AG04449 (cell line): ENCODE measurements at regions not wholly inside any gene's neighbourhood (a gene's known extent, or its start where the extent isn't known, plus 50 kb on each side); places are given as distances from the start of the nearest gene placed in this dataset.

Experiments used
- CTCF ChIA-PET: fragments of 350-600 bp; formaldehyde crosslinking; extraction: SDS; loops from one replicate; lab custom pipeline; 2021; ENCODE audit warnings: antibody characterized with exemption; lab: Yijun Ruan, JAX
- POLR2A ChIA-PET: fragments of 400-600, 350-600 bp; formaldehyde crosslinking; extraction: SDS; loops from one replicate; lab custom pipeline; 2020; ENCODE audit warnings: antibody characterized with exemption, inconsistent platforms; lab: Yijun Ruan, JAX
- DNase-seq: peaks from one replicate; pipeline ENCODE4 v3.0.0-alpha.2; 2010; ENCODE audit warnings: low read depth, low spot score
- H3K4me3 ChIP-seq: 2 replicates; pipeline ENCODE4 v1.5.1; 2011; ENCODE audit warnings: low read depth, mild to moderate bottlenecking, control low read depth, low read length
- TF ChIP-seq, protein P1 (sequence below): IDR thresholded peaks from one replicate; pipeline ENCODE4 v1.5.1; 2011; ENCODE audit warnings: mild to moderate bottlenecking, moderate library complexity, low read length, control low read depth, inconsistent platforms; ENCODE audit not compliant: insufficient read depth; ENCODE audit errors: missing control alignments

DNA sequence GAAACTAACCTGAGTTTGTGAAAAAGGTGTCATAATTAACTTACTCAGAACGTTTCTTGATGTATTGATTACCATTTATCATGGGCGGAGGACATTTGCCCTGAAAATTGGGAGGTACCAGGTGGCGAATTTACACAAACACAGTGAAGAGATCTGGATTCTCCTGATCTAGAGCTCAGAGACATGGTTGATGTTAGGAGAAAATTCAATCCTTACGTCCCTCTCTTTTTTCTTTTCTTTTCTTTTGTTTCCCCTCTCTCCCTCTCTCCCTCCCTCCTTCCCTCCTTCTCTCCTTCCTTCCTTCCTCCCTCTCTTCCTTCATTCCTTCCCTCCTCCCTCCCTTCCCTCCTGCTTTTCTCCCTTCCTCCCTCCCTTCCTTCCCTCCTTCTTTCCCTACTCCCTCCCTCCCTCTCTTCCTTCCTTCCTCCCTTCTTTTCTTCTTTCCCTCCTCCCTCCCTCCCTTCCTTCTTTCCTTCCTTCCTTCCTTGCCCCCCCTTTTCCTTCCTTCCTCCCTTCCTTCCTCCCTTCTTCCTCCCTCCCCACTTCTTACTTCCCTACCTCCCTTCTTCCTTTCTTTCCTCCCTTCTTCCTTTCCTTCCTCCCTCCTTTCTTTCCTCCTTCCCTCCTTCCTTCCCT lies 234.1 kb downstream of the OTOR start:
- TF ChIP-seq, protein P1, sequence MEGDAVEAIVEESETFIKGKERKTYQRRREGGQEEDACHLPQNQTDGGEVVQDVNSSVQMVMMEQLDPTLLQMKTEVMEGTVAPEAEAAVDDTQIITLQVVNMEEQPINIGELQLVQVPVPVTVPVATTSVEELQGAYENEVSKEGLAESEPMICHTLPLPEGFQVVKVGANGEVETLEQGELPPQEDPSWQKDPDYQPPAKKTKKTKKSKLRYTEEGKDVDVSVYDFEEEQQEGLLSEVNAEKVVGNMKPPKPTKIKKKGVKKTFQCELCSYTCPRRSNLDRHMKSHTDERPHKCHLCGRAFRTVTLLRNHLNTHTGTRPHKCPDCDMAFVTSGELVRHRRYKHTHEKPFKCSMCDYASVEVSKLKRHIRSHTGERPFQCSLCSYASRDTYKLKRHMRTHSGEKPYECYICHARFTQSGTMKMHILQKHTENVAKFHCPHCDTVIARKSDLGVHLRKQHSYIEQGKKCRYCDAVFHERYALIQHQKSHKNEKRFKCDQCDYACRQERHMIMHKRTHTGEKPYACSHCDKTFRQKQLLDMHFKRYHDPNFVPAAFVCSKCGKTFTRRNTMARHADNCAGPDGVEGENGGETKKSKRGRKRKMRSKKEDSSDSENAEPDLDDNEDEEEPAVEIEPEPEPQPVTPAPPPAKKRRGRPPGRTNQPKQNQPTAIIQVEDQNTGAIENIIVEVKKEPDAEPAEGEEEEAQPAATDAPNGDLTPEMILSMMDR = no peak
- DNase-seq = no peak
- H3K4me3 ChIP-seq = no peak overlapping the region
- ChIA-PET POLR2A (no interaction called here), CTCF (no interaction called here)

GRCh38 chr20:16984481-16984880 lies 236.3 kb downstream of the OTOR start:
- TF ChIP-seq, protein P1 = no peak
- DNase-seq = no peak
- ChIA-PET CTCF (no interaction called here), POLR2A (no interaction called here)
- no peak overlapping the region for H3K4me3 ChIP-seq

DNA sequence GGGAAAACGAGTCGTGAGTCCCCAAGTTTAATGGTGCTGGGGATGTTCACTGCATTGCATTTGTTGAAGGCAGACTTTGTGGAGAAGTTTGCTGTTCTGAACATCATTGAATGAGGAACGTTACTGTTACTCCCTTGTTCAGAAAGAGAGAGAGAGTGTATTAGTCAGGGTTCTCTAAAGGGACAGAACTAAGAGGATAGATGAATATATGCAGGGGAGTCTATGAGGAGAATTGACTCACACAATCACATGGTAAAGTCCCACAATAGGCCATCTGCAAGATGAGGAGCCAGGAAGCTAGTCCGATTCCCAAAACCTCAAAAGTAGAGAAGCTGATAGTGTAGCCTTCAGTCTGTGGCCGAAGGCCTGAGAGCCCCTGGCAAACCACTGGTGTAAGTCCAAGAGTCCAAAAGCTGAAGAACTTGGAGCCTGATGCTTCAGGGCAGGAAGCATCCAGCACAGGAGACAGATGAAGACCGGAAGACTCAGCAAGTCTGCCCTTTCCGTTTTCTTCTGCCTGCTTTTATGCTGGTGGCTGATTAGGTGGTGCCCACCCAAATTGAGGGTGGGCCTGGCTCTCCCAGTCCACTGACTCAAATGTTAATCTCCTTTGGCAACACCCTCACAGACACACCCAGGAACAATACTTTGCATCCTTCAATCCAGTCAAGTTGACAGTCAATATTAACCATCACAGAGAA lies 223.5 kb upstream of the PCSK2 start:
- DNase-seq = no peak
- no peak overlapping the region for H3K4me3 ChIP-seq
- POLR2A ChIA-PET = no interaction called here
- CTCF ChIA-PET = no interaction called here
- TF ChIP-seq, protein P1 = no peak

GRCh38 chr20:17010181-17010580 lies 216.7 kb upstream of the PCSK2 start:
- ChIA-PET CTCF (no interaction called here), POLR2A (no interaction called here)
- DNase-seq = no peak
- H3K4me3 ChIP-seq = no peak overlapping the region
- TF ChIP-seq, protein P1 = no peak

- POLR2A ChIA-PET = no interaction called here
- H3K4me3 ChIP-seq = no peak overlapping the region
- CTCF ChIA-PET = no interaction called here
- no peak for DNase-seq
- TF ChIP-seq, protein P1 = no peak
Measured at GRCh38 chr20:17012546-17013226, 214.2 kb upstream of the PCSK2 start.

DNA sequence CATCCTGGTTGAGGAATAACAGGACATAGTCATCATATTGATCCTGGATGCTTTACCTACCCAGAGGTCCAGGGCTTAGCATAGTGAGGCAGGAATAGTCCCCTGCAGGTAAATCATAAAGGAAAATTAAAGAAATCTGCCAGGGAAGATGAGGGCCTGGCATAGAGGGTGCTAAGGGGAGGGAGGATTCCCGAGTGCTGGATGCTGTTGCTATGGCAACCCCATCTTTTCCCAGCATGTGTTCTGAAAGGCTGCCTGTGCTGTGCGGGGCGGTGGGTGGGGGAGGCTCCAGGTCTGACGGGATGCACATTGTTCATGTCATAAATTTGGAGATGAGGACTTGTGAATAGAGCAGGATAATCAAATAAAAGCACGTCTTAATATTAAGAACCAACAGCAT lies 212.6 kb upstream of the PCSK2 start:
- no peak overlapping the region for H3K4me3 ChIP-seq
- TF ChIP-seq, protein P1 = no peak
- DNase-seq = no peak
- ChIA-PET CTCF (no interaction called here), POLR2A (no interaction called here)
